ENCODE measurements at regions not wholly inside any gene's neighbourhood (a gene's known extent, or its start where the extent isn't known, plus 50 kb on each side); places are given as distances from the start of the nearest gene placed in this dataset.

DNA sequence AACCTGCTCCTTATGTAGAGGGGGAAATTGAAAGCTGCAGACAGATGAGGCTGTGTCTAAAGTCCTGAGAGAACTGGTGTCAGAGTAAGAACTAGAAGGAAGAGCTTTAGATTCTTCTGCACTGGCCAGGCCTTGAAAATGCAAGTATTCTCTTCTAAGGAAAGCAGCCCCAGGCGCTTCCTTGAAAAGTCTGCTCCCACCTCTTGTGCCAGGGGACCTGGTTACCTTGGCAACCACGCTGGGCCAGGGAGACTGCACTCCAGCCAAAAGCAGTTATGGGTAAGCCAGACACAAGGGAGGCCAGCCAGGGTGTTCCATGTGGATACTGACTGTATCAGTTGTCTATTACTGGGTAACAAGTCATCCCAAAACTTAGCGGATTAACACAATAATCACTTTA lies 228.6 kb upstream of the SDK2 start:
- H3K4me1 ChIP-seq = peaks cover 6% of the 10 kb centered on the region
- no peaks in the 10 kb centered on the region for H3K36me3 ChIP-seq
- no peaks in the 10 kb centered on the region for H3K9me3 ChIP-seq
- no peaks in the 10 kb centered on the region for H3K27me3 ChIP-seq (ENCODE audit: low read depth)
- TF ChIP-seq, protein P1, sequence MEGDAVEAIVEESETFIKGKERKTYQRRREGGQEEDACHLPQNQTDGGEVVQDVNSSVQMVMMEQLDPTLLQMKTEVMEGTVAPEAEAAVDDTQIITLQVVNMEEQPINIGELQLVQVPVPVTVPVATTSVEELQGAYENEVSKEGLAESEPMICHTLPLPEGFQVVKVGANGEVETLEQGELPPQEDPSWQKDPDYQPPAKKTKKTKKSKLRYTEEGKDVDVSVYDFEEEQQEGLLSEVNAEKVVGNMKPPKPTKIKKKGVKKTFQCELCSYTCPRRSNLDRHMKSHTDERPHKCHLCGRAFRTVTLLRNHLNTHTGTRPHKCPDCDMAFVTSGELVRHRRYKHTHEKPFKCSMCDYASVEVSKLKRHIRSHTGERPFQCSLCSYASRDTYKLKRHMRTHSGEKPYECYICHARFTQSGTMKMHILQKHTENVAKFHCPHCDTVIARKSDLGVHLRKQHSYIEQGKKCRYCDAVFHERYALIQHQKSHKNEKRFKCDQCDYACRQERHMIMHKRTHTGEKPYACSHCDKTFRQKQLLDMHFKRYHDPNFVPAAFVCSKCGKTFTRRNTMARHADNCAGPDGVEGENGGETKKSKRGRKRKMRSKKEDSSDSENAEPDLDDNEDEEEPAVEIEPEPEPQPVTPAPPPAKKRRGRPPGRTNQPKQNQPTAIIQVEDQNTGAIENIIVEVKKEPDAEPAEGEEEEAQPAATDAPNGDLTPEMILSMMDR (IDR thresholded peaks at IDR 0.05) = no peak
- H3K27ac ChIP-seq = no peak overlapping the region
- intact Hi-C loops (cut with DNase I) = no loop called here
- ATAC-seq = no peak
- H3K4me3 ChIP-seq = no peak overlapping the region
- no peak for DNase-seq

- peaks cover 6% of the 10 kb centered on the region for H3K4me1 ChIP-seq
- H3K36me3 ChIP-seq = no peaks in the 10 kb centered on the region
- no peaks in the 10 kb centered on the region for H3K9me3 ChIP-seq
- no peak overlapping the region for H3K27ac ChIP-seq
- DNase-seq = no peak
- TF ChIP-seq, protein P1 (IDR thresholded peaks at IDR 0.05) = no peak
- no peak overlapping the region for H3K4me3 ChIP-seq
- intact Hi-C loops (cut with DNase I) = no loop called here
- no peaks in the 10 kb centered on the region for H3K27me3 ChIP-seq (ENCODE audit: low read depth)
- ATAC-seq = no peak
Observed at GRCh38 chr17:73874008-73874720, 229.9 kb upstream of the SDK2 start.

DNA sequence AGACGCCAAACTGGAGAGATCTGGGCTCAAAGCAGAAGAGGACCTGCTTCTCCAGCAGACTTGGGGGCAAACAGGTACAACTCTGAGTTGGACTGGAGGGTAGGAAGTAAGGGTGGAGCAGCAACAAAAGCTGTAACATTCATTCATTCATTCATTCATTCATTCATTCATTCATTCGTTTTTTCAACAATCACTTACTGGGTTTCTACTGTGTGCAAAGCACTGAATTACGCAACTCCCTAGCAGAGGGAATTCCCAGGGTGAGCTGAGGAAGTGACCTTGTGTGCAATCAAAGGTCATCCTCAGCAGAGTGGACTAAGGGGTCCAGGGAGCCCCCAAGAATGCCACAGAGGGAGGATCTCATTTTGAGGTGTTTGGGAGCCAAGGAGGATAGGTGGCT lies 231.1 kb upstream of the SDK2 start:
- Histone ChIP-seq H3K27ac (no peak overlapping the region), H3K4me3 (no peak overlapping the region), H3K27me3 (ENCODE audit: low read depth) (no peaks in the 10 kb centered on the region), H3K9me3 (no peaks in the 10 kb centered on the region), H3K36me3 (no peaks in the 10 kb centered on the region), H3K4me1 (peaks cover 6% of the 10 kb centered on the region)
- intact Hi-C loops (cut with DNase I) = no loop called here
- ATAC-seq (no peak), DNase-seq (no peak)
- TF ChIP-seq, protein P1 (IDR thresholded peaks at IDR 0.05) = no peak

DNA sequence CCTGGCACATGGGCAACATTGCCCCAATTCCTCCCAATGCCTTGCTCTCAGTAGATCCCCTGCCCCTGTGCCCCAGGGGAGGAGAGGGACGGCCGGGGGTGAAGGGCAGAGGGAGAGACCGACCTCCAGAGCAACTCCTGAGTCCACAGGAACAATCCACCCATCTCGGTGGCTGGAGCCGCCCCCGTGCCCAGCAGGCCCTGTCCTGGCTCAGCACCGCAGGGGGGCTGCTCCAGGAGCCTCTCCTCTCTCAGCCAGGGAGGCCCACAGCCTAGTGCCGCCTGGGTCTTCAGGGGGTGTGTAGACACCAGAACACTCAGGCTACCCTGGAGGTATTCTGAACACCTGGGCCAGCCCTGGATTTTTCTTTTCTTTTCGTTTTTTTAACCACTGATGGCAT lies 233.7 kb upstream of the SDK2 start:
- no peak for DNase-seq
- intact Hi-C loops (cut with DNase I) = no loop called here
- TF ChIP-seq, protein P1 (IDR thresholded peaks at IDR 0.05) = no peak
- Histone ChIP-seq H3K9me3 (no peaks in the 10 kb centered on the region), H3K4me3 (no peak overlapping the region), H3K27ac (no peak overlapping the region), H3K36me3 (no peaks in the 10 kb centered on the region), H3K4me1 (peaks cover 6% of the 10 kb centered on the region), H3K27me3 (ENCODE audit: low read depth) (no peaks in the 10 kb centered on the region)
- ATAC-seq = no peak

GRCh38 chr17:73878923-73879322 lies 234.7 kb upstream of the SDK2 start:
- no peak overlapping the region for H3K4me3 ChIP-seq
- no peaks in the 10 kb centered on the region for H3K36me3 ChIP-seq
- TF ChIP-seq, protein P1 (IDR thresholded peaks at IDR 0.05) = no peak
- H3K4me1 ChIP-seq = peaks cover 6% of the 10 kb centered on the region
- intact Hi-C loops (cut with DNase I) = no loop called here
- no peak overlapping the region for H3K27ac ChIP-seq
- no peaks in the 10 kb centered on the region for H3K9me3 ChIP-seq
- H3K27me3 ChIP-seq (ENCODE audit: low read depth) = no peaks in the 10 kb centered on the region
- ATAC-seq (no peak), DNase-seq (no peak)
